ENCODE measurements at regions not wholly inside any gene's neighbourhood (a gene's known extent, or its start where the extent isn't known, plus 50 kb on each side); places are given as distances from the start of the nearest gene placed in this dataset.

DNA sequence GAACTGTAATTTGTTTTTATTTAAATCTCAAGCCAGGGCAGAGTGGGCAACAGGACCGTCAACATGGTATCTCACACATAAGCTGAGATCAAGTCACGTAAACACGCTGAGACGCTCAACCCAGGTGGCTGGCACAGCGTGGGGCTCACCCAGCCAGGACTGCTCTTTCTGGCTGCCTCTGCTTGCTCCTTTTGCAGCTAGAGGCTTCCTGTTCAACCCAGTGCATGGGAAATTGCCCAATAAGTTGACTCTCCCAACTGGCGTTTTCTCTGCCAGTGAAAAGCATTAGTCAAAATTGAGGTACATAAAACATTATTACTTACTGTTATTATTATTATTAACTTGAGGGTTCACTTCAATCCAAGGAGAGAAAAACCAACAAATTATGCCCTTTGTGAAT, 398.1 kb downstream of the NR2F2 start:
- TF ChIP-seq, protein P1, sequence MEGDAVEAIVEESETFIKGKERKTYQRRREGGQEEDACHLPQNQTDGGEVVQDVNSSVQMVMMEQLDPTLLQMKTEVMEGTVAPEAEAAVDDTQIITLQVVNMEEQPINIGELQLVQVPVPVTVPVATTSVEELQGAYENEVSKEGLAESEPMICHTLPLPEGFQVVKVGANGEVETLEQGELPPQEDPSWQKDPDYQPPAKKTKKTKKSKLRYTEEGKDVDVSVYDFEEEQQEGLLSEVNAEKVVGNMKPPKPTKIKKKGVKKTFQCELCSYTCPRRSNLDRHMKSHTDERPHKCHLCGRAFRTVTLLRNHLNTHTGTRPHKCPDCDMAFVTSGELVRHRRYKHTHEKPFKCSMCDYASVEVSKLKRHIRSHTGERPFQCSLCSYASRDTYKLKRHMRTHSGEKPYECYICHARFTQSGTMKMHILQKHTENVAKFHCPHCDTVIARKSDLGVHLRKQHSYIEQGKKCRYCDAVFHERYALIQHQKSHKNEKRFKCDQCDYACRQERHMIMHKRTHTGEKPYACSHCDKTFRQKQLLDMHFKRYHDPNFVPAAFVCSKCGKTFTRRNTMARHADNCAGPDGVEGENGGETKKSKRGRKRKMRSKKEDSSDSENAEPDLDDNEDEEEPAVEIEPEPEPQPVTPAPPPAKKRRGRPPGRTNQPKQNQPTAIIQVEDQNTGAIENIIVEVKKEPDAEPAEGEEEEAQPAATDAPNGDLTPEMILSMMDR (IDR thresholded peaks at IDR 0.05): no peak
- no peak for TF ChIP-seq POLR2A (IDR thresholded peaks at IDR 0.05)
